HG02571 (cell line): ENCODE measurements at regions not wholly inside any gene's neighbourhood (a gene's known extent, or its start where the extent isn't known, plus 50 kb on each side); places are given as distances from the start of the nearest gene placed in this dataset.

Source experiments
- ATAC-seq: cut with Tn5 transposase; IDR thresholded peaks from one replicate; pipeline ENCODE4 v1.9.1; 2021; ENCODE audit warnings: mild to moderate bottlenecking, moderate library complexity; ENCODE audit not compliant: unreplicated experiment

- no peak for ATAC-seq
These were observed 941.6 kb upstream of the CDH8 start for GRCh38 chr16:62977876-62978275.

GRCh38 chr16:62974424-62974823 lies 938.2 kb upstream of the CDH8 start:
- no peak for ATAC-seq

- ATAC-seq = no peak
These were observed 934.6 kb upstream of the CDH8 start for GRCh38 chr16:62970851-62971250.

- ATAC-seq = no peak
These were observed 933.6 kb upstream of the CDH8 start for GRCh38 chr16:62969711-62970318.

GRCh38 chr16:62967611-62968010 lies 931.4 kb upstream of the CDH8 start:
- no peak for ATAC-seq

GRCh38 chr16:62967163-62967562 lies 930.9 kb upstream of the CDH8 start:
- ATAC-seq = no peak

GRCh38 chr16:62966626-62967025 lies 930.4 kb upstream of the CDH8 start:
- ATAC-seq = no peak

GRCh38 chr16:62965831-62966230 lies 929.6 kb upstream of the CDH8 start:
- no peak for ATAC-seq

GRCh38 chr16:62963846-62964245 lies 927.6 kb upstream of the CDH8 start:
- ATAC-seq = no peak

- no peak for ATAC-seq
These were observed 918.8 kb upstream of the CDH8 start for GRCh38 chr16:62955033-62955349.

GRCh38 chr16:62954144-62955032 lies 918.1 kb upstream of the CDH8 start:
- ATAC-seq = no peak

GRCh38 chr16:62950351-62950750 lies 914.1 kb upstream of the CDH8 start:
- no peak for ATAC-seq

- no peak for ATAC-seq
These were observed 904.3 kb upstream of the CDH8 start for GRCh38 chr16:62940569-62940968.

GRCh38 chr16:62939687-62940086 lies 903.4 kb upstream of the CDH8 start:
- ATAC-seq = no peak

- no peak for ATAC-seq
These were observed 897.7 kb upstream of the CDH8 start for GRCh38 chr16:62933929-62934328.

- no peak for ATAC-seq
These were observed 893.4 kb upstream of the CDH8 start for GRCh38 chr16:62929593-62929992.

- no peak for ATAC-seq
These were observed 890.9 kb upstream of the CDH8 start for GRCh38 chr16:62927122-62927521.

GRCh38 chr16:62926121-62926801 lies 890.0 kb upstream of the CDH8 start:
- ATAC-seq = no peak

- no peak for ATAC-seq
These were observed 885.7 kb upstream of the CDH8 start for GRCh38 chr16:62921904-62922303.

GRCh38 chr16:62913924-62914323 lies 877.7 kb upstream of the CDH8 start:
- no peak for ATAC-seq

GRCh38 chr16:62913333-62913732 lies 877.1 kb upstream of the CDH8 start:
- no peak for ATAC-seq

- ATAC-seq = no peak
These were observed 873.4 kb upstream of the CDH8 start for GRCh38 chr16:62909597-62909996.
